ENCODE measurements at regions not wholly inside any gene's neighbourhood (a gene's known extent, or its start where the extent isn't known, plus 50 kb on each side); places are given as distances from the start of the nearest gene placed in this dataset.

DNA sequence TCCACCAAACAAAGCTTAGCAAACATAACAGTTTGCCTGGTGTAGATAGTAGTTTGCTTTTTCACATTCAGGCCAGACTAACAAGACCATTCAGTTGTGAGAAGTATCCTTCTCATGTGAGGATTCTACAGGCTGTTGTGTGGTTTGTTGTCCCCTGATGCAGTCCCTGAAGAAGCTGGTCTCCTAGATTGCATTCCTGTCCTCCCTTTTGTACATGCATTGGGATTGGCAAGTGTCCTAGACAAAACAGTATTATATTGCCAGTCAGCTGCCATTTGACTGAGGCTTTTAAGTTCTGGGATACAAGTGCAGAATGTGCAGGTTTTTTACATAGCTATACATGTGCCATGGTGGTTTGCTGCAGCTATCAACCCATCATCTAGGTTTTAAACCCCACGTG is 362.0 kb upstream of the IL12A start:
- TF ChIP-seq SMC3 (conservative IDR thresholded peaks at IDR 0.05; ENCODE audit: poor library complexity): no peak
- TF ChIP-seq, protein P1, sequence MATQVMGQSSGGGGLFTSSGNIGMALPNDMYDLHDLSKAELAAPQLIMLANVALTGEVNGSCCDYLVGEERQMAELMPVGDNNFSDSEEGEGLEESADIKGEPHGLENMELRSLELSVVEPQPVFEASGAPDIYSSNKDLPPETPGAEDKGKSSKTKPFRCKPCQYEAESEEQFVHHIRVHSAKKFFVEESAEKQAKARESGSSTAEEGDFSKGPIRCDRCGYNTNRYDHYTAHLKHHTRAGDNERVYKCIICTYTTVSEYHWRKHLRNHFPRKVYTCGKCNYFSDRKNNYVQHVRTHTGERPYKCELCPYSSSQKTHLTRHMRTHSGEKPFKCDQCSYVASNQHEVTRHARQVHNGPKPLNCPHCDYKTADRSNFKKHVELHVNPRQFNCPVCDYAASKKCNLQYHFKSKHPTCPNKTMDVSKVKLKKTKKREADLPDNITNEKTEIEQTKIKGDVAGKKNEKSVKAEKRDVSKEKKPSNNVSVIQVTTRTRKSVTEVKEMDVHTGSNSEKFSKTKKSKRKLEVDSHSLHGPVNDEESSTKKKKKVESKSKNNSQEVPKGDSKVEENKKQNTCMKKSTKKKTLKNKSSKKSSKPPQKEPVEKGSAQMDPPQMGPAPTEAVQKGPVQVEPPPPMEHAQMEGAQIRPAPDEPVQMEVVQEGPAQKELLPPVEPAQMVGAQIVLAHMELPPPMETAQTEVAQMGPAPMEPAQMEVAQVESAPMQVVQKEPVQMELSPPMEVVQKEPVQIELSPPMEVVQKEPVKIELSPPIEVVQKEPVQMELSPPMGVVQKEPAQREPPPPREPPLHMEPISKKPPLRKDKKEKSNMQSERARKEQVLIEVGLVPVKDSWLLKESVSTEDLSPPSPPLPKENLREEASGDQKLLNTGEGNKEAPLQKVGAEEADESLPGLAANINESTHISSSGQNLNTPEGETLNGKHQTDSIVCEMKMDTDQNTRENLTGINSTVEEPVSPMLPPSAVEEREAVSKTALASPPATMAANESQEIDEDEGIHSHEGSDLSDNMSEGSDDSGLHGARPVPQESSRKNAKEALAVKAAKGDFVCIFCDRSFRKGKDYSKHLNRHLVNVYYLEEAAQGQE (IDR thresholded peaks at IDR 0.05; ENCODE audit: borderline replicate concordance): no peak
- no peak for TF ChIP-seq MXI1 (conservative IDR thresholded peaks at IDR 0.05; ENCODE audit: poor library complexity, severe bottlenecking)
- TF ChIP-seq RAD21 (conservative IDR thresholded peaks at IDR 0.05): no peak
- TF ChIP-seq EP300 (conservative IDR thresholded peaks at IDR 0.05; ENCODE audit: poor library complexity, severe bottlenecking): no peak
- no peak for TF ChIP-seq EZH2 (IDR thresholded peaks at IDR 0.05; ENCODE audit: borderline replicate concordance, insufficient read depth, low read length, poor library complexity, severe bottlenecking)
- TF ChIP-seq TAF1 (IDR thresholded peaks at IDR 0.05; ENCODE audit: low read depth): no peak
- TF ChIP-seq POLR2AphosphoS5 (IDR thresholded peaks at IDR 0.05): no peak
- TF ChIP-seq CTCF (IDR thresholded peaks at IDR 0.05; ENCODE audit: poor library complexity, severe bottlenecking): no peak
- H3K36me3 ChIP-seq (ENCODE audit: insufficient read depth, low read length): no peaks in the 10 kb centered on the region
- H3F3A ChIP-seq (ENCODE audit: insufficient read depth, low read length, poor library complexity, severe bottlenecking): no peaks in the 10 kb centered on the region
- no peaks in the 10 kb centered on the region for H3K27me3 ChIP-seq (ENCODE audit: insufficient read depth, low read depth, low read length)
- H3K9me3 ChIP-seq (ENCODE audit: low read length): no peaks in the 10 kb centered on the region
- H3K4me3 ChIP-seq (ENCODE audit: low read length): no peak overlapping the region
- no peaks in the 10 kb centered on the region for H3K9me2 ChIP-seq (ENCODE audit: insufficient read depth, low read length)
- no peak overlapping the region for H3K4me2 ChIP-seq (ENCODE audit: low read length)
- no peak overlapping the region for H2AFZ ChIP-seq (ENCODE audit: low read depth, low read length)
- H3K9ac ChIP-seq (ENCODE audit: low read length): no peak overlapping the region
- H3K79me2 ChIP-seq (replicated peaks; ENCODE audit: insufficient read depth, low read length): no peaks in the 10 kb centered on the region
- no peaks in the 10 kb centered on the region for H4K20me1 ChIP-seq (ENCODE audit: insufficient read depth)
- no peak overlapping the region for H3K27ac ChIP-seq (ENCODE audit: low read length)

GRCh38 chr3:159627229-159627628 is 361.4 kb upstream of the IL12A start:
- Histone ChIP-seq H3K27me3 (ENCODE audit: insufficient read depth, low read depth, low read length) (no peaks in the 10 kb centered on the region), H3K9me3 (ENCODE audit: low read length) (no peaks in the 10 kb centered on the region), H3K4me2 (ENCODE audit: low read length) (no peak overlapping the region), H3K79me2 (replicated peaks; ENCODE audit: insufficient read depth, low read length) (no peaks in the 10 kb centered on the region), H3K9me2 (ENCODE audit: insufficient read depth, low read length) (no peaks in the 10 kb centered on the region), H3F3A (ENCODE audit: insufficient read depth, low read length, poor library complexity, severe bottlenecking) (no peaks in the 10 kb centered on the region), H2AFZ (ENCODE audit: low read depth, low read length) (no peak overlapping the region), H4K20me1 (ENCODE audit: insufficient read depth) (no peaks in the 10 kb centered on the region), H3K9ac (ENCODE audit: low read length) (no peak overlapping the region), H3K27ac (ENCODE audit: low read length) (no peak overlapping the region), H3K36me3 (ENCODE audit: insufficient read depth, low read length) (no peaks in the 10 kb centered on the region), H3K4me3 (ENCODE audit: low read length) (no peak overlapping the region)
- TF ChIP-seq CTCF (IDR thresholded peaks at IDR 0.05; ENCODE audit: poor library complexity, severe bottlenecking): no peak
- TF ChIP-seq MXI1 (conservative IDR thresholded peaks at IDR 0.05; ENCODE audit: poor library complexity, severe bottlenecking): no peak
- TF ChIP-seq, protein P1 (IDR thresholded peaks at IDR 0.05; ENCODE audit: borderline replicate concordance): no peak
- no peak for TF ChIP-seq EP300 (conservative IDR thresholded peaks at IDR 0.05; ENCODE audit: poor library complexity, severe bottlenecking)
- no peak for TF ChIP-seq RAD21 (conservative IDR thresholded peaks at IDR 0.05)
- no peak for TF ChIP-seq TAF1 (IDR thresholded peaks at IDR 0.05; ENCODE audit: low read depth)
- no peak for TF ChIP-seq POLR2AphosphoS5 (IDR thresholded peaks at IDR 0.05)
- no peak for TF ChIP-seq EZH2 (IDR thresholded peaks at IDR 0.05; ENCODE audit: borderline replicate concordance, insufficient read depth, low read length, poor library complexity, severe bottlenecking)
- TF ChIP-seq SMC3 (conservative IDR thresholded peaks at IDR 0.05; ENCODE audit: poor library complexity): no peak

All from neural cell (in vitro differentiated cells).